HUDEP-2 (cell line): ENCODE measurements at regions not wholly inside any gene's neighbourhood (a gene's known extent, or its start where the extent isn't known, plus 50 kb on each side); places are given as distances from the start of the nearest gene placed in this dataset.
"Not testable (repeated sequence)": the region's sequence is repeated elsewhere in the genome, so short reads cannot be mapped to it uniquely, and the experiment has no call there.

Source experiments
- DNase-seq, 76 experiments: peaks; one replicate each; lab custom pipeline; 2025; ENCODE audit not compliant: unreplicated experiment in 76 of 76; lab: John Stamatoyannopoulos, UW

DNA sequence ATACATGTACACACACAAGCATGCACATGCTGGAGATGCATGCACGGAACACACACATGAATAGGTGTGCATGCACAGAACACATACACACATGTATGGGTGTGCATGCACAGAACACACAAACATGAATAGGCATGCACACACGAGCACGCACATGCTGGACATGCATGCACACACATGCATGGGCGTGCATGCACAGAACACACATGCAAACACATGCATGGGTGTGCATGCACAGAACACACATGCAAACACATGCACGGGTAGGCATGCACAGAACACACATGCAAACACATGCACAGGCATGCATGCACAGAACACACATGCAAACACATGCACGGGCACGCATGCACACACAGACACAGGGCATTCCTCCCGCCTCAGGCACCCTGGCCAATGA, 382.3 kb downstream of the IRX2 start:
- DNase-seq = no peak

DNA sequence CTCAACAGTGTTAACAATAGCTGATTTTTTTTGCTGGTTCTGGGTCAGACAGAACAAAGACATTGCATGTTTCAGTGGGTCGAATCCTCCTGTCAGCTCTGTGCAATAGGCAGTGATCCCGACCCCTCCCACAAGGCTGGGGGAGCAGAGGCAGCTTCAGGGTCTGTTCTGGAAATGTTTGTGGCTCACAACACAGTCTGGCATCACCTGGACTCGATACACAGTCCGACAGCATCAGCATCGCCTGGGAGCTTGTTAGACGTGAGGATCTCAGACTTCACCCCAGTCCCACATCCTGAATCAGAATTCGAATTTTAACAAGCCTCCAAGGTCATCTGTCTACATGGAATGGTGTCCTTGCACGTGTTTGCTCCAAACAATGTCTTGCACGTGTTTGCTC, 384.7 kb downstream of the IRX2 start:
- no peak for DNase-seq

DNA sequence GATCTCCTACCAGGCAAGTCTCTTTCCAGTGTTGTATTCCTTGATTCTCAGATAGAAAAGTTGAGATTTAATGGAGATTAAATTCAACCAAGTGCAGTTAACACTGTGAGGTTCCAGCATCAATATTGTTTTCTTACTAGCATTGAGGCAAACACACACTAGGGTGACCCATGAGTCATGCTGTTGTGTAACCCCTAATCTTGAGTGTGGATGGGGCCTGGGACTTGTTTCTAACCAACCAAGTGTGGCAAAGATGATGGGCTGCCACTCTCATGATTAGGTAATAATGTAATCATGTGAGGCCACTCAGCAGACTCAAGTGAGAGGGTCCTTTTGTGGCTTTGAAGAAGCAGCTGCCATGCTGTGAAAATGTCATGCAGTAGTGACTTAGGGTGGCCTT, 394.2 kb downstream of the IRX2 start:
- no peak for DNase-seq

DNA sequence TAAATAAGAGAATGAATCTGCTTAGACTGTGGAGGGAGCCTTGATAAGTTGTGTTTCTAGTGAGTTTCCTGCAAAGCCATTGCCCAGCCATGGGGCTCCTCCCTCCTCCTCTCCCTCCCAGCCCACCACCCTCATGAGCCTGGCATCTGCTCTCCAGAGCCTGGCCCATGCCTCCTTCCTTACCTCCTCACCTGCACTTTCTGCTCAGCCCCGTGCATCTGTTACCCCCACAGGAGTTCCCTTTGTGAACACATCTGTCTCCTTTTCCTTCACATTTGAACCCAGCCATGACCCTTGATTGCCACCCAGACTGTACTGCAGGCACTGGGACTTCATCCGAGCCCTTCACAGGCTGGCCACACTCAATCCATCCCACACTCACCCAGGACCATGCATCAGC, 395.6 kb downstream of the IRX2 start:
- no peak for DNase-seq

DNA sequence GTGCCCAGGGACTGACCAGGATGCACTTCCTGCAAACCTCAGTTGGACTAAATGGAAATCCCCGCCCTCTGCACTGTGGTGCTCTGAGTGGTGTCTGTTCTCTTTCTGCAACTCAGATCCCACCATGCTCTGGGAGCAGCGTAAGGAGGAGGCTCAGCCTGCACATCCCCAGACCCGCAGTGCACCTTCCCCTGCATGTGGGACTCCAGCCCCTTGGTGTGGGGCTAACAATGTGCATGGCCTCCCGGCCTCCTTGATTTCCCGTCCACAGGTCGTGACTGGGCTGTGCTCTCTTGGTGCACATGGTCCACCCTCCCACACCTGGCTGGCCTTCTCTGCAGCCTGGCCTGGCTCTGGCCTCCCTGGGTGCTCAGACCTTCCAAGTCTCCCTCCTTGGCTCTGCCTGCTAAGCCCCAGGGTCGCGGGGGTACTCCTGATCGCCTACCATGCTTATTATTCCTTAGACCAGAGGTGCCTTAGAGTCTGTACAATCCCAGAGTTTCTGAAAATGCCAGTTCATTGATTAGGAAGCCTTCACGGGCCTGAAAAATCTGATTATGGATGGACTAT, 397.5 kb downstream of the IRX2 start:
- DNase-seq = no peak

DNA sequence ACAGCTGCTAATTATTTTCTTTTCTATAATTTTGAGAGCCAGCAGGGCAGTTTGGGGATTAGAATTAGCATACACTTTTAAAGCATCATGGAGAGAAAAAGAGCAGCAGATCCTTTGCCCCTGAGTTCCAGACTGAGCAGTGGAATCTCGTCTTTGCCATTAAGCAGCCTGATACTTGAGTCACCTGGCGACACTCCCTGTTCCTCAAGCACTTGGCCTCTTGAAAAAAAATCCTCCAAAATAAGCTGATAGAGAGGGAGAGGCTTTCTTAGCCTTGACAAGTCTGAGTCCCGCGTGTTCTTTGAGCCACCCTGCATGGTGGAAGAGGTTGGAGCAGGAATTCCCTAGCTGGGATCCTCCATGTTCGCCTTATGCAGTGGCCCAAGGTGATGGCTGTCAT, 398.3 kb downstream of the IRX2 start:
- no peak for DNase-seq

DNA sequence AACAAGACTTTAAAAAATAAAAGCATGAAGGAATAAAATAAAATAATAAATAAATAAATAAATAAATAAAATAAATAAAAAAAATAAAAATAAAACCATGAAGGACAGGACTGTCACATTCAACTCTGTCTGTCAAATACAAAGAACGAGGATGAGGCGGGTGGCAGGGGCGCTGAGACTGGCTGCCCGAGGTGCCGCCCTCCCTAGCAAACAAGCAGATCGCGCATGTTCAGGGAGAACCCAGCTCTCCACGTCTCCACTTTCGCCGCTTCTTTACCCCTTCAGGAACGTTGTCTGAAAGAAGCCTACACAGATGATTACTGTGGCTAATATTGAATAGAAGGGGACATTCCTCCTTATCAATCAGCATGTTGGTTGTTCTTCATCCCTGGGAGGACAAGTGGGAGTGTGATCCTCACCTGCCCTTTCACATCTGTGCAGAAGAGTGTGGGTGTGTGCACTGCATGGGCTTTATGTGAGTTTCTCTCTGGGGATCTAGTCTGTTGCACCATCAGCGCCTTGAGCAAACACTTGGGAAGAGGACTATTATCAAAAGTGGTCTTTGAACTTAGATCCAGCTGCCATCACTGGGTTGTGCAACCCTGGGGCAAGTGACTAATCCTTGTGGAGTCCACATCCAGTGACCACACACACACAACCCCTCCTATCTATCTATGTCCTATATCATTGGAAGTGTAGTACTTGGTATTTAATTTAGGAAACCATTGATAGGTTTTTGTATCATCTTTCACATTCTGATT, 399.2 kb downstream of the IRX2 start:
- no peak for DNase-seq

DNA sequence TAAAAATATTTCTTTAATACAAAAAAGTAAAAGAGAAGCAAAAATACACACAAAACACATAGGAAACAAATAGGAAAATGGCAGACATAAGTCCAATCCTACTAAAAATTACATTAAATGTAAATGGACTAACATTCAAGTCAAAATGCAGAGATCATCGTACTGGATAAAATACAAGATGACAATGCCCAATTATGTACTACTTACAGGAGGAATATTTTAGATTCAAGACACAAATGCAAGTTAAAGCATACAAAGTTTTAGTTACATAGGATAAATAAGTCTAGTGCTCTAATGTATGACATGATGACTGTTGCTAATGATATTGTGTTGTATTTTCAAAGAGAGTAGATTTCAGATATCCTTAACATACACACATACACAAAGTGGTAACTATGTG, 401.7 kb downstream of the IRX2 start:
- not testable (repeated sequence) for DNase-seq

DNA sequence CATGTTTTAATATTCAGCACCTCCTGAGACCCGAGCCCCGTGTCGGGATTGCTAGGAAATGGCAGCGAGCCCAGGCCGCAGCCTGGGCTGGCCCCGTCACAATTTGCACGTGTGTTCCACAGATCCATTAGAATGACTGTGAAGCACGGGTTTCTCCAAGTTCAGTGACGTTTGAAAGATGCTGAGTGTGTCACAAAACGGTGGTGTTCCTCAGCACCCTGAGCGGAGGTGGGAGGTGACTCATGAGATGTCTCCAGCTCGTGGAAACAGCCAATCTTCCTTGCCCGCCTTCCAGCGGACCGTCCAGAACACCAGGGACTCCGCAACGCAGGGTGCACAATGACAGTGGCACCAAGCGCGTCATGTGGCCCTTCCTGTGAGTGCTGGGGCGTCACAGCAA, 412.8 kb downstream of the IRX2 start:
- DNase-seq = no peak

DNA sequence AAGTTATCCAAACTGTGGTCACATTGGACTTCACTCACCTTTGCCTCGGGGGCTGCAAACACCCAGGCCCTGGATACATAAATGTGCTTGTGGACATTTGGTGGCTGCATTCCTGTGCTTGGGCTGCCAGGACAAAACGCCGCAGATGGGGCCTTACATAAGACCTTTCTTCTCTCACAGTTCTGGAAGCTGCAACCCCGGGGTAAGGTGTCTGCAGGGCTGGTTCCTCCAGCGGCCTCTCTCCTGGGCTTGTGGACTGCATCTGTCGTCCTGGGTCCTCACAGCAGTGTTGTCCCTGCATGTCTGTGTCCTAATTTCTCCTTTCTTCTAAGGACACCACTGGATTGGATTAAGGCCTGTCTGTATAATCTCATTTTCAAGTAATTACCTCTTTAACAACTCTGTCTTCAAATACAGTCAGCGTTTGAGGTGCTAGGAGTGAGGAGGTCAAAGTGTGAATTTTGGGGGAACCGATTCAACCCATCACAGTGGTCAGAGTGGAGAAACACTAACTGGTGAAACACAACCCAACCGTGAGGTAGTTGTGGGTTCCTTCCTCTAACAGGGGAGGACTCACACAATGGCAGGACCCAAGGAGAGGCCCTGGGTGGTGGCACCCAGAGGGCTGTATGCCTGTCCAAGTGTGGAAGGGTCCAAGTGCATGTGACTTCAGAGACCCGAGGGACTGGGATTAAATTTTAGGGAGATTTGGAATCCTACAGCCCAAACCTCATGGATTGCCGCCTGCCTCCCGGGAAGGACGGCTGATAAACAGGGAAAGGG, 415.6 kb downstream of the IRX2 start:
- no peak for DNase-seq

DNA sequence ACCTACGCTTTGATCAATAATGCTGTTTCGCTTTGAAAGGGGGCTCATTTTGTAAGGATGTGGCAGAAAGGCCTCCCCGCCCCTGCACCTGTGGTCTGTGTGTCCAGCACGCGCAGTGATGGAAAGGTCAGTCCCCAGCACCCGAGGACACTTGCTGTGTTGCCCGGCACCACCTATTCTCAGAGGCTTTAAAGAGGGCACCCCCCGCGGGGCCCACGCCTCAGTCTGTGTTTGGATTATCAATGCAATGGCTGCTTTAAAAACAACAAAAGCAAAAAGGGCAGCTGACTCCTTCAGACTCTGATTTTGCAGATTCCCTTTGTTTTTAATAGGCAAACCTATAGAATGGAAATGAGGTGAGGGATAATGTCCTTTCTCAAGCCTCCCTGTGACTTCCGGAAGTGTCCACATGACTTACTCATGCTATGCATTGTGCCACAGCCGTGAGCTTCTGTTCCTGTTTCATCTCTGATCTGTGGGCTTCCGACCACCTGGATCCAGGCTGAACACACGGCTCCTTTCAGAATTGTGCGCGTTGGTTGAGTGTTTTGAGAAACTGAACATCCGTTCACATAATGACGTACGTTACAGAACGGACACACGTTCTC, 416.2 kb downstream of the IRX2 start:
- no peak for DNase-seq

DNA sequence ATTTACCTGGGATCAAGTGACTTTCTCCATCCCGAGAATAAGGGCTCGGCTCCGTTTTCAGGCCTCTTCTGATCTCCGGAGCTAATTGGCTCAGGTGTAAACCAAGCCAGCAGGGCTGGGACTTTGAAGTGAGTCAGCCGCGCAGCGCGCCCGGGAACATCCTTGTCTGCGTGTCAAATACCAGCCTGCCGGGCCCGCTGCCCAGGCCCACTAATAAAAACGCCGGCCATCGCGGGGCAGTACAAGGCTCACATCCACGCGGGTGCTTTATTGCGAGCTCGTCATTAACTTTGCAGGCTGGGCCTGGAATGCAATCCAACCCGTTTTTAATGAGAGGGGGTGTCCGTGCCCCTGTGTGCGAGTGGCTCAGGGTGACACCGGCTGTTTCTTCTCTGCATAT, 416.8 kb downstream of the IRX2 start:
- DNase-seq = no peak

DNA sequence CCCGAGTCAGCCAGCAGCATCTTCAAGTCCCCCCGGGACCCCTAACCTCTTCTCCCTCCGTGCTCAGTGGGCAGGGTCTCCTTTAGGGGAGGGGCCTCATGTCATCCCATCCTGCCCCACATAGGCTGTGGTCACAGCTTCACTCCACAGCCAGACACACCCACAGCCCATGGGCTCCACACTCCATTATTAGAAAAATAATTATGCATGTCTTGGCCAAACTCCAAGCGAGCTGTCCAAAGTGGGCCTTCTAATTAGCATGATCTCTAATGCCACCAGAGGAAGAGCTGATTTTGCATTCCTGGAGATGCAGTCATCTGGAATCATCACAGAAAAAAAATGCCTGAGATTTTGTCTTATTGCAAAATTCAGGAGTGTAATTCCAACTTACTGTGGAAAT, 418.2 kb downstream of the IRX2 start:
- DNase-seq = no peak

DNA sequence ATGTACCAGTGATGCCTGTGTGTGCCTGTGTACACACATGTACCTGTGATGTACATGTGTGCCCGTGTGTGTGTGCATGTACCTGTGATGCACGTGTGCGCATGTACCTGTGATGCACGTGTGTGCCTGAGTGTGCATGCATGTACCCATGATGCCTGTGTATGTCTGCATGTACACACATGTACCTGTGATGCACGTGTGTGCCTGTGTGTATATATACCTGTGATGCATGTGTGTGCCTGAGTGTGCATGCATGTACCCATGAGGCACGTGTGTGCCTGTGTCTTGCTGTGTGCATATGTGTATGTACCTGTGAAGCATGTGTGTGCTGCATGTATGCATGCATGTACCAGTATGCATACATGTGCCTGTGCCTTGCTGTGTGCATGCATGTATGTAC, 419.0 kb downstream of the IRX2 start:
- DNase-seq = no peak

DNA sequence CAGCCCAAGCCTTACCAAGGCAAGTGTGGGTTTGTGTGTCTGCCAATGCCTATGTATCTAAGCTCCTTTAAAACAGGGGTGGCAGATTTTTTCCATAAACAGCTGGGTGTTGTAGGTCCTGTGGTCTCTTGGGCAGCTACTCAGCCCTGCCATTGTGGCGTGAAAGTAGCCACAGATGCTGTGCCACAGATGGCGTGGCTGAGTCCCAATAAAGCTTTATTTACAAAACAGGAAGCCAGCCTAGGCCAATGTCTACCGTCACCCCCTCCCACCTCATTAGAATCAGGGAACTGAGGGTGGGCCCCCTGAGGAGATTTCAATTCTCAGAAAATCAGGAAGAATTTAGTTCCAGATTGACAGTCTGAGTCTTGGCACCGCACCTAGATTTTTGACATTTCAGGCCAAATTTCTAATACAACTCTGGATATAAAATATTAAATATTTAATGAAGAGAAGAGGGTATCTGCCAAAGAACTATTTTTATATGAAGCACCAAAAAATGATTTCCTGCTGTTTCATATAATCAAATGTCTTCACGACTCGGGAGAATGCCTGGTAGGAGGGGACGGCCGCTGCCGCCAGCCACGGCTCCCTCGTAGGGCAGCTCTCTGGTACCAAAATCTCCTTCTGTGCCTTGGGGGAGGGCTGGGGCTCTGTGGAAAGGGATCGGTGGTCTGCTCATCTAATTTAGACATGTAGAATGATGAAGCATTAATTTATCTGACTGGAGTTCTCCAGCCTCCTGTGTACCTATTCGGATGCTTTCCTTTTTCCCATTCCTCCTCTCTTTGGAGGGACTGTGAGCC, 420.9 kb downstream of the IRX2 start:
- DNase-seq = no peak

DNA sequence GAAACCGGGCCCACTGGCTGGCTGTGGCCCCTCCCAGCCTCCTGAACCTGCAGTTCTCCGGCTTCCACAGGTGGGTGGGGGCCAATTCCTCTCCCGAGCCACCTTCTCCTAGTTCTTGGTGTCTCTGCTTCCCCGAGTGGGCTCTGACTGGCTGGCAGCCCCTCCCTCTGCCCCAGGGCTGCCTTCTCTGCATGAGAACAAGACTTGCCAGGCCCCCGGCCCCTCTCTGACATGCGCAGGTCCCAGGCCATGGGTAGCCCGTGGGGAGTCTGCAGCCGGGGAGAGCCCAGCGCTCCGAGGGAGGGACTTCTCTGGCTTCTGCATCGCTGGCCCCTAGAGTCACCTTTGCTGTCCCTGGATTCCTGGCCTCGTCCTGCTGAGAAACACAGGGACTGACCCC, 421.7 kb downstream of the IRX2 start:
- no peak for DNase-seq

DNA sequence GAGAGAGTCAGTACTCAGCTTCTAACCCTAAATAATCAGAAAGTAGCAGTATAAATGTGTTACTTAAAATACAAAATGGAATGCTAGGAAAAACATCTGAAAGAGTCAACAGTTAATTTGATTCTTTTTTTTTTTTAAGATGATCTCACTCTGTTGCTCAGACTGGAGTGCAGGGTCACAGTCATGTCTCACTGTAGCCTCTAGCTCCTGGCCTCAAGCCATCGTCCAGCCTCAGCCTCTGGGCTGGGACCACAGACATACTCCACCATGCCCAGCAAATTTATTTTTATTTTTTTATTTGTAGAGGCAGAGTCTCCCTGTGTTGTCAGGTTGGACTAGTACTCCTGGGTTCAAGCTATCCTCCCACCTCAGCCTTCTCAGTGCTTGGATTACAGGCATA, 424.9 kb downstream of the IRX2 start:
- no peak for DNase-seq

DNA sequence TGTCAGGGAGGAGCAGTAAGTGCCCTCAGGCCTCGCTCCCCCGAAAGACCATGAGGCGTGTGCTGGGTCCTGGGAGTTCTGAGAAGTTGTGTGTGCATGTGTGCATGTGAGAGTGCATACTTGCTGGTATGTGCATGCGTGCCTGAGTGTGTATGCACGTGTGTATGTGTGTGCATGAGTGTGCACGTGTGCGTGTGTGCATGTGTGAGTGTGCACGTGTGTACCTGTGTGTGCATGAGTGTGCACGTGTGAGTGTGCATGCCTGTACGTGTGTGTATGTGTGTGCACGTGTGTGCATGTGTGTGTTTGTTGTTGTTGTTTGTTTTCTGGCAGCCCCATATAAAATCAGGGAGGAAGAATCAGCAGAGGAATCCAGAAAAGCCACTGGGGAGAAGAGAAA, 426.7 kb downstream of the IRX2 start:
- no peak for DNase-seq

DNA sequence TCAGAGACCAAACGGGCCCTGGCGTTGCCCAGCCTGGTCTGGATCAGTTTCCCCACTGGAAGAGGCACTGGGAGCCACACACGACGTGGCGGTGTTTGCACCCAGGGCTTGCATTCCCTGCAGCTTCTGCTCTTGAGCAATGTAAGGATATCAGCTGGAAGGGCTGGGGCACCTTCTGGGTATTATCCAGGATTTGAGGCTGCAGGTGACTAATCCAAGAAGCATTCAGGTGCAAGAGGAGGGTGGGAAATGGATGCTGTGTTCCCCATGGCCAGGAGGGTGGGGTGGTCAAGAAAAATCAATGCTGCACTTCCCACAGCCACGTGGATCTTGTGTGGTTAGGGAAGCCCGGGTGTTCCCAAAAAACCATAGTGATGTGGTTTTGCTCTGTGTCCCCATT, 430.9 kb downstream of the IRX2 start:
- no peak for DNase-seq

DNA sequence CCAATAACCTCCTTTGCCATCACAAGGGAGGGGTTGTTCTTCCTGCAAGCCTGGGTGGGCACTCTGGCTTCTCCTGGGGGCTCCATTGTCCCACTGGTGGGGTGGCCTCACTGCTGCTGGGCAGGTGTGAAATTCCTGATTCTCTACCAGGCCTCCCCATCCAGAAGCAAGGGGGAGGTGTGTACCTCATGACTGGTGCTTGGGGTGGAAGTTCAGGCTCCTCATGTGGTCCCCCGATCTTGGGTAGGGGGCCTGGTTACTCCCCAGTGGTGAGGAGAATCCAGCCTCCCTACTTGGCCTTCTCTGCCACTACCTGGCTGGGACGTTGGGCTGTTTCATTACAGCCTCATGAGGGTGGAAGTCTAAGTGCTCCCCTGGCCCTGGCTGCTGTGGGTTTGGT, 433.9 kb downstream of the IRX2 start:
- DNase-seq = no peak

DNA sequence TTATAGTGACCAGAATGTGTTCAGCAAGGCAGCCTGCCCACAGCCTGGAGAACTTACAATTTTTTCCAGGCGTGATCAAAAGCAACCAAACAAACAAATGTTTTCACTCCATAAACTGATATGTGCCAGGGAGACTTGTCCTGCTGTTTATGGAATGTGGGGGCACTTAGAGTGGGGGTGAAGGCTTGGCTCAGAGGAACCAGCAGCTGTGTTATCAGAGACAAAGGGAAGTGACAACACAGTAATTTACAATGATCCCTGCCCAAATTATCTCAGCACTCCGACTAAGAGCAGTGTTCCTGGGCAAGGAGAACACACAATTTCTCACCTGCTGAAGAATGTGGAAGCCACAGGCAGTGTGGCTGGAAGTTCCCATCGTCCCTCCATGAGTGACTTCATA, 429.1 kb upstream of the IRX4 start:
- DNase-seq = no peak
